ENCODE measurements at regions not wholly inside any gene's neighbourhood (a gene's known extent, or its start where the extent isn't known, plus 50 kb on each side); places are given as distances from the start of the nearest gene placed in this dataset.

DNA sequence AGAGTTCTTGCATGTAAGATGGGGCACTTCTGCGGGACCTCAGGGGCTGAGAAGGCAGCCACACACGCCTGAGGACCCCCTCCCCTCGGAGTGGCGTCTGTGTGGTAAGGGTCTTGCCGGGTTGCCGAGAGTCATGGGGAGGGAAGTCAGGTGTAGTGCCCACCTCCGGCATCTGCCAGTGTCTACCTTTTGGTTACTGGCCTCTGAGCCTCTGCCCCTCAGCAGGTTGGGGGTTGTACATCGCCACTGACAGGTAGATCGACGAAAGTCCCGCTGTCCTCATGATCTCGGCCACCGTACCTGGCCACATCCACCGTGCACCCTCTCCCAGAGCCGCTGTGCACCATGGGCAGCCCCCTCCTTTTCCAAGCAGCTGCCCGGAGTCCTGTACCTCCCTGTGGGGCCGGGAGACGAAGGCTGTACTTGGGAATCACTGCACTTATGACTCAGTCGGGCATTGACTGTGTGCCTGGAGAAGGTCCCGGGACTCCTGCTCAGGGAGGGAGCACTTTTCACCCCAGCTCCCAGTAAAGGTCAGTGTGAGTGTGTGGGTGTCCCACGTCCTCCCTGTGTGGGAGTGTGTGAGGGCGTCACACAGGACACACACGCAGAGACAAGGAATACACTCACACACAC, 332.4 kb upstream of the MYT1L start:
- TF ChIP-seq ZNF565 (CRISPR knock-in tag; conservative IDR thresholded peaks at IDR 0.05; ENCODE audit: low read depth): no peak
- TF ChIP-seq ARNTL (CRISPR knock-in tag; IDR thresholded peaks at IDR 0.05; ENCODE audit: borderline replicate concordance, low read depth): no peak
- no peak for TF ChIP-seq GLIS3 (CRISPR knock-in tag; IDR thresholded peaks at IDR 0.05)
- TF ChIP-seq ZFP30 (CRISPR knock-in tag; IDR thresholded peaks at IDR 0.05): no peak
- TF ChIP-seq, protein P1, sequence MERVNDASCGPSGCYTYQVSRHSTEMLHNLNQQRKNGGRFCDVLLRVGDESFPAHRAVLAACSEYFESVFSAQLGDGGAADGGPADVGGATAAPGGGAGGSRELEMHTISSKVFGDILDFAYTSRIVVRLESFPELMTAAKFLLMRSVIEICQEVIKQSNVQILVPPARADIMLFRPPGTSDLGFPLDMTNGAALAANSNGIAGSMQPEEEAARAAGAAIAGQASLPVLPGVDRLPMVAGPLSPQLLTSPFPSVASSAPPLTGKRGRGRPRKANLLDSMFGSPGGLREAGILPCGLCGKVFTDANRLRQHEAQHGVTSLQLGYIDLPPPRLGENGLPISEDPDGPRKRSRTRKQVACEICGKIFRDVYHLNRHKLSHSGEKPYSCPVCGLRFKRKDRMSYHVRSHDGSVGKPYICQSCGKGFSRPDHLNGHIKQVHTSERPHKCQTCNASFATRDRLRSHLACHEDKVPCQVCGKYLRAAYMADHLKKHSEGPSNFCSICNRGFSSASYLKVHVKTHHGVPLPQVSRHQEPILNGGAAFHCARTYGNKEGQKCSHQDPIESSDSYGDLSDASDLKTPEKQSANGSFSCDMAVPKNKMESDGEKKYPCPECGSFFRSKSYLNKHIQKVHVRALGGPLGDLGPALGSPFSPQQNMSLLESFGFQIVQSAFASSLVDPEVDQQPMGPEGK (CRISPR knock-in tag; IDR thresholded peaks at IDR 0.05; ENCODE audit: borderline replicate concordance): no peak
- TF ChIP-seq TOX (CRISPR knock-in tag; IDR thresholded peaks at IDR 0.05; ENCODE audit: borderline replicate concordance): no peak
- no peak for TF ChIP-seq OSR1 (CRISPR knock-in tag; IDR thresholded peaks at IDR 0.05)
- TF ChIP-seq, protein P2, sequence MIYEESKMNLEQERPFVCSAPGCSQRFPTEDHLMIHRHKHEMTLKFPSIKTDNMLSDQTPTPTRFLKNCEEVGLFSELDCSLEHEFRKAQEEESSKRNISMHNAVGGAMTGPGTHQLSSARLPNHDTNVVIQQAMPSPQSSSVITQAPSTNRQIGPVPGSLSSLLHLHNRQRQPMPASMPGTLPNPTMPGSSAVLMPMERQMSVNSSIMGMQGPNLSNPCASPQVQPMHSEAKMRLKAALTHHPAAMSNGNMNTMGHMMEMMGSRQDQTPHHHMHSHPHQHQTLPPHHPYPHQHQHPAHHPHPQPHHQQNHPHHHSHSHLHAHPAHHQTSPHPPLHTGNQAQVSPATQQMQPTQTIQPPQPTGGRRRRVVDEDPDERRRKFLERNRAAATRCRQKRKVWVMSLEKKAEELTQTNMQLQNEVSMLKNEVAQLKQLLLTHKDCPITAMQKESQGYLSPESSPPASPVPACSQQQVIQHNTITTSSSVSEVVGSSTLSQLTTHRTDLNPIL (CRISPR knock-in tag; IDR thresholded peaks at IDR 0.05; ENCODE audit: low read depth): no peak
- TF ChIP-seq ZFP3 (CRISPR knock-in tag; IDR thresholded peaks at IDR 0.05): no peak
- no peak for TF ChIP-seq ISL1 (CRISPR knock-in tag; IDR thresholded peaks at IDR 0.05)
- no peak for TF ChIP-seq RARB (CRISPR knock-in tag; IDR thresholded peaks at IDR 0.05)

Data from SK-N-SH treated with all-trans-retinoic acid at 6 μM for 48 hours (cell line).